Fibroblast of pulmonary artery (primary cell): ENCODE measurements at regions not wholly inside any gene's neighbourhood (a gene's known extent, or its start where the extent isn't known, plus 50 kb on each side); places are given as distances from the start of the nearest gene placed in this dataset.
A peak's percentile ranks its signal among the peaks of the same experiment; 100 is the strongest.

ENCODE experiments used
- DNase-seq: peaks from one replicate; pipeline ENCODE4 v3.0.0-alpha.2; 2010; ENCODE audit warnings: low read depth
- H3K4me3 ChIP-seq: replicated peaks from 2 replicates; pipeline ENCODE4 v1.5.1; 2011; ENCODE audit warnings: low read depth, mild to moderate bottlenecking, control low read depth, low read length, moderate library complexity
- CTCF ChIP-seq: IDR thresholded peaks from 2 replicates; pipeline ENCODE4 v1.5.1; 2011; ENCODE audit warnings: mild to moderate bottlenecking, control low read depth, low read length, inconsistent platforms; ENCODE audit errors: missing control alignments

GRCh38 chr3:66817951-66818557, 180.1 kb upstream of the KBTBD8 start:
- no peak for TF ChIP-seq CTCF
- no peak for DNase-seq
- H3K4me3 ChIP-seq: no peak overlapping the region

GRCh38 chr3:66819993-66820501, 178.1 kb upstream of the KBTBD8 start:
- no peak for TF ChIP-seq CTCF
- no peak overlapping the region for H3K4me3 ChIP-seq
- DNase-seq: no peak

DNA sequence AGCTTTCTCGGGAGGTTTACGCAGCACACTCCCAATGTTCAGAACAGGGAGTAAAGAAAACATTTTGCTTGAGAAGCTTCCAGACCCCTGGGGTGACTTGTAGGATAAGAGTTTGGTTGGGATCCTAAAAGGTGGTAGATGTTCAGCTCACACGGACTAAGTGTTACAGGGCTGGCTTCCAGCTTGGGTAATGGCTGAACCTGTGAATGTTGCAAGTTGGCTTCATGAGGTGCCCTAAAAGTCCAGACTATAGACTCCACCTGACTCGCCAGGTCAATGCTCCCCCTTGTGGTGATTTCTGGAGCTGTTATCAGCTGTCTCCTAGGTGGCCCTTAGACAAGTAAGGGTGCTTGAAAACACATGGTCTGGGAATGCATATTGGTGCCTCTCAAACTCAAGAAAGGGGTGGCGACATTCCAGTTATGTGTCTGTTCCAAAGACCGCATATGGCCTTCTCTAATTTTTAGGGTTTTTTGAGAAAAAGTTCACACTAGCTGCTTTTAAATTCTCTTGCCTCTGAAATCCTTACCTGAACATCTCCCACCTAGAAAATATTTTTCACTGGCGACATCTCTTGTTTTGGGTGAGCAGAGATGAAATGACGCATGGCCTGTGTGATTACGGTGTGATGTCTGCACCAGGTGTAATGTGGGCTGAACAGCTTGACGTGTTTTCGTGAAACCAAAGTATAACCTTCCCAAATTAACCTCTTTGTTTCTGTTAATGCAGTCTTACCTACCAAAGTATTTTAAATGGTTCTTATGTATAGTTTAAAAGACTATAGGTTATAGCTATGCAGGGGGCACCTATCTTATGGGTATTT, 175.7 kb upstream of the KBTBD8 start:
- TF ChIP-seq CTCF: peak; percentile 85
- peak; percentile 71 for DNase-seq
- no peak overlapping the region for H3K4me3 ChIP-seq

DNA sequence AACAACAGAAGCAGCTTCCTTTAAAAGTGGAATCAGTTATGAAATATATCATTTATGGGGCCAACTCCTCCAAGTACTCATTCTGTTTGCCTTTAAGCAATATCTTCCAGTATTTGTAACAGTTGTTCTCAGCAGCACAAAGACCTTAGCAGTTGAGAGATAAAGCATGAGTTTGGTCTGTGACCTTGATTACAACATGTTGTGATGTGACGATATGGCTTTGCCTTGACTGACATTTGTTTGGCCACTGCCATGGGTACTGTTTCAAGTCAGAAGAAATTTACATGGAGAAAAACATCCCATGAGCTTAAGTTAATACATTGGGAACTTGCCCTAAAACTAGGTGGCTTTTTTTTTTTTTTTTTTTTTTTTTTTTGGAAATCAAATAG, 175.1 kb upstream of the KBTBD8 start:
- peak; percentile 27 for DNase-seq
- TF ChIP-seq CTCF: no peak
- no peak overlapping the region for H3K4me3 ChIP-seq

DNA sequence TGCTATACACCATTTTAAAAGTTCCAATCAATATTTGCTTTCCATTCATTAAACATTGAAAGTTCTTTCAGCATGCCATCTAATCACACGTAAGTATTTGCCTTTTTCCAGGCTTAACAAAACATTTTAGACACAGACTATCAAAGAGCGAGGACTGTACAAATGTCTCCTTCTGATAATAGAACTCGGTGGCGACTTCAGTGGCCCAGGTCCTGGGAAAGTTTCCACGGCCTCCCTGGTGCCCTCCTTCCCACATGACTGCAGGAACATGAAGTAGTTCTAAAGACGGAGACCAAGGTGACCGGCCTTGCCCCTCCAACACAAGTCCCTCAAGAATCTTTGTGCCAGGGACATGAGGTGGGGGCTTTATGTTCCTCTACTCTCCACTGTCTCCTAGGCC, 174.6 kb upstream of the KBTBD8 start:
- DNase-seq: no peak
- TF ChIP-seq CTCF: no peak
- no peak overlapping the region for H3K4me3 ChIP-seq

- H3K4me3 ChIP-seq: no peak overlapping the region
- DNase-seq: no peak
- TF ChIP-seq CTCF: no peak
These were observed 172.7 kb upstream of the KBTBD8 start for GRCh38 chr3:66825375-66825774.

GRCh38 chr3:66827726-66828125, 170.4 kb upstream of the KBTBD8 start:
- H3K4me3 ChIP-seq: no peak overlapping the region
- no peak for DNase-seq
- TF ChIP-seq CTCF: no peak
